ENCODE measurements at regions not wholly inside any gene's neighbourhood (a gene's known extent, or its start where the extent isn't known, plus 50 kb on each side); places are given as distances from the start of the nearest gene placed in this dataset.

GRCh38 chr4:177951026-177951425 is 508.8 kb upstream of the AGA start:
- ATAC-seq (ENCODE audit: low read depth) (no peak), DNase-seq (no peak)
- Histone ChIP-seq H3K4me2 (ENCODE audit: low read depth, low read length) (no peak overlapping the region), H3K56ac (ENCODE audit: extremely low read depth, insufficient read depth, low read length) (no peak overlapping the region), H2BK15ac (ENCODE audit: low read depth, low read length) (no peak overlapping the region), H3K14ac (replicated peaks; ENCODE audit: low read depth, low read length) (no peak overlapping the region), H2BK5ac (ENCODE audit: low read depth, low read length, poor library complexity, severe bottlenecking) (no peak overlapping the region), H3K27ac (ENCODE audit: insufficient read depth, low read length) (no peak overlapping the region), H3K9me3 (ENCODE audit: control insufficient read depth, insufficient read depth, low read length) (no peaks in the 10 kb centered on the region), H2AK9ac (replicated peaks; ENCODE audit: low read depth, low read length, poor library complexity) (no peak overlapping the region), H3K9ac (ENCODE audit: low read depth, low read length) (no peak overlapping the region), H3K79me1 (ENCODE audit: low read depth in 1 of 2, low read length in 2 of 2) (no peaks in the 10 kb centered on the region), H3K4me3 (ENCODE audit: insufficient read depth, low read depth, low read length) (no peak overlapping the region), H4K8ac (ENCODE audit: low read depth in 2 of 2, low read length in 2 of 2) (no peak overlapping the region), H3K27me3 (ENCODE audit: control insufficient read depth, insufficient read depth, low read length) (no peaks in the 10 kb centered on the region), H2BK120ac (ENCODE audit: low read depth, low read length) (no peak overlapping the region), H3K23ac (ENCODE audit: low read depth, low read length) (no peak overlapping the region), H2BK20ac (ENCODE audit: low read depth, low read length) (no peak overlapping the region), H3K36me3 (ENCODE audit: control insufficient read depth, insufficient read depth, low read length) (no peaks in the 10 kb centered on the region), H3K9me1 (ENCODE audit: insufficient read depth, low read length) (no peaks in the 10 kb centered on the region), H3K18ac (ENCODE audit: low read depth, low read length) (no peak overlapping the region), H4K5ac (ENCODE audit: low read depth, low read length) (no peak overlapping the region), H3K4ac (ENCODE audit: low read depth, low read length) (no peak overlapping the region), H2AFZ (replicated peaks; ENCODE audit: low read length, poor library complexity) (no peak overlapping the region), H4K20me1 (ENCODE audit: insufficient read depth, low read length) (no peaks in the 10 kb centered on the region), H2AK5ac (ENCODE audit: low read depth, low read length) (no peak overlapping the region), H4K91ac (ENCODE audit: insufficient read depth, low read depth, low read length) (no peak overlapping the region), H3K4me1 (ENCODE audit: control insufficient read depth, insufficient read depth, low read length) (no peaks in the 10 kb centered on the region)
- WGBS, 2 experiments (ENCODE audit: extremely low coverage in 2 of 2, insufficient read length in 1 of 2), result no CpG with 5 or more reads among the region's 2 CpGs
- ChIA-PET POLR2A (ENCODE audit: unreplicated experiment) (no interaction called here), CTCF (no interaction called here)
- dilution Hi-C loops (cut with HindIII; ENCODE audit: low sequenced_read_pairs, unreplicated experiment) (no loop called here), intact Hi-C loops (cut with micrococcal nuclease) (no loop called here), in situ Hi-C loops (cut with MboI; ENCODE audit: low sequenced_read_pairs) (loop anchor here (25.0 kb wide), 1 partner anchor 1589 kb away; no protein-coding TSS in a partner anchor)
- BruUV-seq (replicated peaks), result no TSS peak
- no peak for TF ChIP-seq BHLHE40 (IDR thresholded peaks at IDR 0.05; ENCODE audit: low read depth, low read length)

All from IMR-90 (cell line).